ENCODE measurements at regions not wholly inside any gene's neighbourhood (a gene's known extent, or its start where the extent isn't known, plus 50 kb on each side); places are given as distances from the start of the nearest gene placed in this dataset.
"Not testable (repeated sequence)": the region's sequence is repeated elsewhere in the genome, so short reads cannot be mapped to it uniquely, and the experiment has no call there.

GRCh38 chrX:115840729-115841409 lies 279.9 kb downstream of the PLS3 start:
- H3K9ac ChIP-seq (ENCODE audit: insufficient read depth, low read depth, low read length); CTCF ChIA-PET (ENCODE audit: low intra/inter-chr PET ratio, low total read pairs); H3K36me3 ChIP-seq (replicated peaks in 1 of 2; ENCODE audit: control insufficient read depth in 1 of 2, insufficient read depth in 2 of 2, low read length in 2 of 2); H3K79me2 ChIP-seq (ENCODE audit: insufficient read depth, low read length); intact Hi-C loops (cut with micrococcal nuclease; ENCODE audit: unreplicated experiment); BruUV-seq (replicated peaks); H3K27ac ChIP-seq (ENCODE audit: extremely low read length, insufficient read depth, low read length); H4K20me1 ChIP-seq (ENCODE audit: insufficient read depth, low read length); H3K27me3 ChIP-seq (ENCODE audit: control insufficient read depth in 1 of 2, insufficient read depth in 2 of 2, low read length in 2 of 2); H3K4me3 ChIP-seq (replicated peaks in 1 of 3; ENCODE audit: insufficient read depth in 1 of 3, low read depth in 2 of 3, low read length in 3 of 3); POLR2A ChIA-PET; H3K4me1 ChIP-seq (ENCODE audit: insufficient read depth, low read length); H3K4me2 ChIP-seq (ENCODE audit: low read depth, low read length); ATAC-seq; H3K9me3 ChIP-seq (ENCODE audit: low read length); DNase-seq (ENCODE audit: low spot score); FAIRE-seq; H2AFZ ChIP-seq (ENCODE audit: low read length); in situ Hi-C loops (cut with HindIII; ENCODE audit: extremely low pct_ligation_motif_present, low pct_unique_long_range_greater_than_20kb): not testable (repeated sequence)
- no CpG with 5 or more reads among the region's 33 CpGs for WGBS (ENCODE audit: low lambda C conversion rate)

- H3K27ac ChIP-seq (ENCODE audit: extremely low read length, insufficient read depth, low read length); FAIRE-seq; CTCF ChIA-PET (ENCODE audit: low intra/inter-chr PET ratio, low total read pairs); H3K9me3 ChIP-seq (ENCODE audit: low read length); H3K36me3 ChIP-seq (replicated peaks in 1 of 2; ENCODE audit: control insufficient read depth in 1 of 2, insufficient read depth in 2 of 2, low read length in 2 of 2); intact Hi-C loops (cut with micrococcal nuclease; ENCODE audit: unreplicated experiment); H3K27me3 ChIP-seq (ENCODE audit: control insufficient read depth in 1 of 2, insufficient read depth in 2 of 2, low read length in 2 of 2); H3K79me2 ChIP-seq (ENCODE audit: insufficient read depth, low read length); DNase-seq (ENCODE audit: low spot score); H3K4me3 ChIP-seq (replicated peaks in 1 of 3; ENCODE audit: insufficient read depth in 1 of 3, low read depth in 2 of 3, low read length in 3 of 3); POLR2A ChIA-PET; BruUV-seq (replicated peaks); ATAC-seq; H3K4me1 ChIP-seq (ENCODE audit: insufficient read depth, low read length); in situ Hi-C loops (cut with HindIII; ENCODE audit: extremely low pct_ligation_motif_present, low pct_unique_long_range_greater_than_20kb); H2AFZ ChIP-seq (ENCODE audit: low read length); H4K20me1 ChIP-seq (ENCODE audit: insufficient read depth, low read length); H3K9ac ChIP-seq (ENCODE audit: insufficient read depth, low read depth, low read length); H3K4me2 ChIP-seq (ENCODE audit: low read depth, low read length): not testable (repeated sequence)
- no CpG with 5 or more reads among the region's 23 CpGs for WGBS (ENCODE audit: low lambda C conversion rate)
Measured at GRCh38 chrX:115850986-115851385, 290.0 kb downstream of the PLS3 start.

DNA sequence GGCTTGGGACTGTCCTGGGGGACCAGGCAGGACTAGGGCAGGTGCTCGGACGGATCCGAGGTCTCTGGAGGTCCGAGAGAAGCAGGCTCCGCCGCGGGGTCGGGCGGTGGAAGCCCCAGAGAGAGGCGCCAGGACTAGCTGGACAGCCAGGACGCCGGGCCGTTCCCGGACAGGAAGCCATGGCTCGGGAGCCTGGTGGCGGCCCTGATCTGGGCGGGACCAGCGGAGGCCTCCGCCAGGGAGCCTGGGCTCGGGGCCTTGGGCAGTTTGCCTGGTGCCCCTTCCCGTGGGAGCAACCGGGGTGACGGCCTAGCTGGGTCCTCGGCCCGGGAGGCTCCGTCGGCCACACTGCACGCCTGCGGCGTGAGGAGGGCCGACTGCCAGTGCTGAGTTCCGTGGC lies 292.3 kb downstream of the PLS3 start:
- FAIRE-seq; H3K4me1 ChIP-seq (ENCODE audit: insufficient read depth, low read length); POLR2A ChIA-PET: not testable (repeated sequence)

GRCh38 chrX:115881170-115881569 lies 289.4 kb upstream of the AGTR2 start:
- not testable (repeated sequence) for FAIRE-seq; H3K79me2 ChIP-seq (ENCODE audit: insufficient read depth, low read length)

More for the DNA sequence above, 292.3 kb downstream of the PLS3 start:
- H3K27me3 ChIP-seq (ENCODE audit: control insufficient read depth in 1 of 2, insufficient read depth in 2 of 2, low read length in 2 of 2); H3K9ac ChIP-seq (ENCODE audit: insufficient read depth, low read depth, low read length); intact Hi-C loops (cut with micrococcal nuclease; ENCODE audit: unreplicated experiment); in situ Hi-C loops (cut with HindIII; ENCODE audit: extremely low pct_ligation_motif_present, low pct_unique_long_range_greater_than_20kb); ATAC-seq; H3K4me3 ChIP-seq (replicated peaks in 1 of 3; ENCODE audit: insufficient read depth in 1 of 3, low read depth in 2 of 3, low read length in 3 of 3); H2AFZ ChIP-seq (ENCODE audit: low read length); H3K27ac ChIP-seq (ENCODE audit: extremely low read length, insufficient read depth, low read length); CTCF ChIA-PET (ENCODE audit: low intra/inter-chr PET ratio, low total read pairs); DNase-seq (ENCODE audit: low spot score); H4K20me1 ChIP-seq (ENCODE audit: insufficient read depth, low read length); H3K9me3 ChIP-seq (ENCODE audit: low read length); BruUV-seq (replicated peaks); H3K36me3 ChIP-seq (replicated peaks in 1 of 2; ENCODE audit: control insufficient read depth in 1 of 2, insufficient read depth in 2 of 2, low read length in 2 of 2); H3K79me2 ChIP-seq (ENCODE audit: insufficient read depth, low read length); H3K4me2 ChIP-seq (ENCODE audit: low read depth, low read length): not testable (repeated sequence)
- no CpG with 5 or more reads among the region's 32 CpGs for WGBS (ENCODE audit: low lambda C conversion rate)

More at GRCh38 chrX:115881170-115881569, 289.4 kb upstream of the AGTR2 start:
- BruUV-seq (replicated peaks); ATAC-seq; intact Hi-C loops (cut with micrococcal nuclease; ENCODE audit: unreplicated experiment); H4K20me1 ChIP-seq (ENCODE audit: insufficient read depth, low read length); POLR2A ChIA-PET; H3K9ac ChIP-seq (ENCODE audit: insufficient read depth, low read depth, low read length); DNase-seq (ENCODE audit: low spot score); H3K4me1 ChIP-seq (ENCODE audit: insufficient read depth, low read length); H3K27ac ChIP-seq (ENCODE audit: extremely low read length, insufficient read depth, low read length); H3K27me3 ChIP-seq (ENCODE audit: control insufficient read depth in 1 of 2, insufficient read depth in 2 of 2, low read length in 2 of 2); CTCF ChIA-PET (ENCODE audit: low intra/inter-chr PET ratio, low total read pairs); H3K36me3 ChIP-seq (replicated peaks in 1 of 2; ENCODE audit: control insufficient read depth in 1 of 2, insufficient read depth in 2 of 2, low read length in 2 of 2); in situ Hi-C loops (cut with HindIII; ENCODE audit: extremely low pct_ligation_motif_present, low pct_unique_long_range_greater_than_20kb); H3K4me3 ChIP-seq (replicated peaks in 1 of 3; ENCODE audit: insufficient read depth in 1 of 3, low read depth in 2 of 3, low read length in 3 of 3); H2AFZ ChIP-seq (ENCODE audit: low read length); H3K4me2 ChIP-seq (ENCODE audit: low read depth, low read length); H3K9me3 ChIP-seq (ENCODE audit: low read length): not testable (repeated sequence)
- WGBS (ENCODE audit: low lambda C conversion rate): 88% methylated on average over 4 of the region's 15 CpGs
